ENCODE measurements at regions not wholly inside any gene's neighbourhood (a gene's known extent, or its start where the extent isn't known, plus 50 kb on each side); places are given as distances from the start of the nearest gene placed in this dataset.

GRCh38 chr10:85224366-85224940, 896.1 kb downstream of the CCSER2 start:
- Histone ChIP-seq H3K27me3 (replicated peaks) (no peaks in the 10 kb centered on the region), H3K4me3 (ENCODE audit: low read depth, low read length) (no peak overlapping the region), H3K27ac (no peak overlapping the region), H3K36me3 (replicated peaks) (no peaks in the 10 kb centered on the region)
- TF ChIP-seq CTCF (IDR thresholded peaks at IDR 0.05; ENCODE audit: low read depth, low read length, missing control alignments), result no peak
- in situ Hi-C loops (cut with HindIII; ENCODE audit: low pct_ligation_motif_present, low sequenced_read_pairs), result no loop called here
- DNase-seq, result no peak

GRCh38 chr10:85225311-85225710, 896.9 kb downstream of the CCSER2 start:
- no peak for TF ChIP-seq CTCF (IDR thresholded peaks at IDR 0.05; ENCODE audit: low read depth, low read length, missing control alignments)
- Histone ChIP-seq H3K27ac (no peak overlapping the region), H3K27me3 (replicated peaks) (no peaks in the 10 kb centered on the region), H3K36me3 (replicated peaks) (no peaks in the 10 kb centered on the region), H3K4me3 (ENCODE audit: low read depth, low read length) (no peak overlapping the region)
- no peak for DNase-seq
- in situ Hi-C loops (cut with HindIII; ENCODE audit: low pct_ligation_motif_present, low sequenced_read_pairs), result no loop called here

- in situ Hi-C loops (cut with HindIII; ENCODE audit: low pct_ligation_motif_present, low sequenced_read_pairs), result no loop called here
- H3K36me3 ChIP-seq (replicated peaks), result no peaks in the 10 kb centered on the region
- no peak for DNase-seq
- no peak for TF ChIP-seq CTCF (IDR thresholded peaks at IDR 0.05; ENCODE audit: low read depth, low read length, missing control alignments)
- H3K27ac ChIP-seq, result no peak overlapping the region
- H3K27me3 ChIP-seq (replicated peaks), result no peaks in the 10 kb centered on the region
- H3K4me3 ChIP-seq (ENCODE audit: low read depth, low read length), result no peak overlapping the region
Observed at GRCh38 chr10:85226596-85226995, 898.2 kb downstream of the CCSER2 start.

- TF ChIP-seq CTCF (IDR thresholded peaks at IDR 0.05; ENCODE audit: low read depth, low read length, missing control alignments), result no peak
- in situ Hi-C loops (cut with HindIII; ENCODE audit: low pct_ligation_motif_present, low sequenced_read_pairs), result no loop called here
- DNase-seq, result no peak
- Histone ChIP-seq H3K27ac (no peak overlapping the region), H3K4me3 (ENCODE audit: low read depth, low read length) (no peak overlapping the region), H3K36me3 (replicated peaks) (no peaks in the 10 kb centered on the region), H3K27me3 (replicated peaks) (no peaks in the 10 kb centered on the region)
Observed at GRCh38 chr10:85228726-85229125, 900.3 kb downstream of the CCSER2 start.

- in situ Hi-C loops (cut with HindIII; ENCODE audit: low pct_ligation_motif_present, low sequenced_read_pairs), result no loop called here
- DNase-seq, result no peak
- Histone ChIP-seq H3K27ac (no peak overlapping the region), H3K4me3 (ENCODE audit: low read depth, low read length) (no peak overlapping the region), H3K27me3 (replicated peaks) (no peaks in the 10 kb centered on the region), H3K36me3 (replicated peaks) (no peaks in the 10 kb centered on the region)
- TF ChIP-seq CTCF (IDR thresholded peaks at IDR 0.05; ENCODE audit: low read depth, low read length, missing control alignments), result no peak
Observed at GRCh38 chr10:85231534-85232270, 903.3 kb downstream of the CCSER2 start.
